Dermis blood vessel endothelial cell (primary cell): ENCODE measurements at regions not wholly inside any gene's neighbourhood (a gene's known extent, or its start where the extent isn't known, plus 50 kb on each side); places are given as distances from the start of the nearest gene placed in this dataset.
"Not testable (repeated sequence)": the region's sequence is repeated elsewhere in the genome, so short reads cannot be mapped to it uniquely, and the experiment has no call there.

ENCODE experiments used
- DNase-seq: peaks from one replicate; pipeline ENCODE4 v3.0.0; 2010

GRCh38 chr1:185396126-185396525, 79.1 kb upstream of the IVNS1ABP start:
- no peak for DNase-seq

DNA sequence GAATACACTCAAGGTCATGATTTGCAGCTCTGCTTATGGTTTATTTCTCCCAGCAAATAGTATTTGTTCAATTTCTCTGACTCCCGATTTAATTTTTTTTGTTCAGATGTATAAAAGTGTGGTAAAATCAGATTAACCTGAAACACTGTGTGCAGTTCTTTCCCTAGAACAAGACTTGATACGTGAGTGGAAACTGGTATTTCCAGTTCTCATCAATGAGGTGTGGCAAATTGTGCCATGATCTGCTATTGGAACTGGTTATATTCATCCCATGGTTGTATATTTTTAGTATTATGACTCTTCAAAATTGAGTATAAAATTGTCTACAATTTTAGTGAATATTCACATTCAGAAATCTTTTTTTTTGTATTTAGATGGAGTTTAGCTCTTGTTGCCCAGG, 76.8 kb upstream of the IVNS1ABP start:
- DNase-seq = no peak

DNA sequence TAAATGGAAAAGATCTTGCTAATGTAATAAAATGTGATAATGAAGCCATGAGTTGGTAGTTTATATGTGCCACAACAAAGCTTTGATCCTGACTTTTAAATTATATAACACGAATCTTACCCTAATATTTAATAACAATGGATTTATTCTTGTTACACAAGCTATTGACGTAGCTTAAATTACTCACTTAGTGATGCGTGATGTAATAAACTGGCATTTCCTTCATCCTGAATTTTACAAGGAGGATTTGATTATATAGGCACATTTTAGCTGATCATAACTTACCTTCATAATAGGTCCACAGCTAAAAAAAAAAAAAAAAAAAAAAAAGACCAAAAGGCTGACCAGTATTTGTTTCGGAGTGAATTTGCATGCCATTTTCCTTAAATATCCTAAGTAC, 76.2 kb upstream of the IVNS1ABP start:
- DNase-seq = no peak

- DNase-seq = no peak
These were observed 71.8 kb upstream of the IVNS1ABP start for GRCh38 chr1:185388815-185389214.

- no peak for DNase-seq
These were observed 71.3 kb upstream of the IVNS1ABP start for GRCh38 chr1:185388346-185388745.

DNA sequence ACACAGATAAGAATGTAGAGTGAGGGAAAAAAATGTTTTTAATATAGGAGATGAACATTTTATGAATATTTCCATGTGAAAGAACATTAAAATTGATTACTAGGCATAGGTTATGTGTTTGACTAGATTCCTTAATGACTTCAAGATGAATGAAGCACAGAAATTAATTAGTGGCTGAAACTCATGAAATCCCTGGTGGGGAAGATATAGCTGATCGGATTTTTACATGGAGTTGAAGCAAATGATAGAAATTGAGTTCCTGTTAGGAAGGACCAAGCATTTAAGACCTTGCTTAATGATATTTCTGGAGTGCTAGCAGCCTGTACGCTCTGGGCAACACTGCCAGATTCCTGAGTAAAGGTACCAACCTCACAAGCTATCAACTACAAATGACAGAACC, 68.9 kb upstream of the IVNS1ABP start:
- DNase-seq = no peak

GRCh38 chr1:185383805-185384204, 66.8 kb upstream of the IVNS1ABP start:
- not testable (repeated sequence) for DNase-seq

DNA sequence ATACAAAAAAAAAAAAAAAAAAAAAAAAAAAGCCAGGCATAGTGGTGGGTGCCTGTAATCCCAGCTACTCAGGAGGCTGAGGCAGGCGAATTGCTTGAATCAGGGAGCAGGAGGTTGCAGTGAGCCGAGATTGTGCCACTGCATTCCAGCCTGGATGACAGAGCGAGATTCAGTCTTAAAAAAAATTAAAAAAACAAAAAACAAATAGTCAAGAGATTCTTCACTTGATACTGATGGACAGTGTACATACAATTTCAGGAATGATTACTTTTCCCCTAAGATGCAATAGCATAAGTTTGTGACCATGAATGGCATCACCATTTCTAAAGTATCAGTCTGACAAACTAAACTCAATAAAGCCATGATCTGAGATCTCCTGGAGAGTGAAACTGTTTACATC, 60.8 kb upstream of the IVNS1ABP start:
- no peak for DNase-seq

DNA sequence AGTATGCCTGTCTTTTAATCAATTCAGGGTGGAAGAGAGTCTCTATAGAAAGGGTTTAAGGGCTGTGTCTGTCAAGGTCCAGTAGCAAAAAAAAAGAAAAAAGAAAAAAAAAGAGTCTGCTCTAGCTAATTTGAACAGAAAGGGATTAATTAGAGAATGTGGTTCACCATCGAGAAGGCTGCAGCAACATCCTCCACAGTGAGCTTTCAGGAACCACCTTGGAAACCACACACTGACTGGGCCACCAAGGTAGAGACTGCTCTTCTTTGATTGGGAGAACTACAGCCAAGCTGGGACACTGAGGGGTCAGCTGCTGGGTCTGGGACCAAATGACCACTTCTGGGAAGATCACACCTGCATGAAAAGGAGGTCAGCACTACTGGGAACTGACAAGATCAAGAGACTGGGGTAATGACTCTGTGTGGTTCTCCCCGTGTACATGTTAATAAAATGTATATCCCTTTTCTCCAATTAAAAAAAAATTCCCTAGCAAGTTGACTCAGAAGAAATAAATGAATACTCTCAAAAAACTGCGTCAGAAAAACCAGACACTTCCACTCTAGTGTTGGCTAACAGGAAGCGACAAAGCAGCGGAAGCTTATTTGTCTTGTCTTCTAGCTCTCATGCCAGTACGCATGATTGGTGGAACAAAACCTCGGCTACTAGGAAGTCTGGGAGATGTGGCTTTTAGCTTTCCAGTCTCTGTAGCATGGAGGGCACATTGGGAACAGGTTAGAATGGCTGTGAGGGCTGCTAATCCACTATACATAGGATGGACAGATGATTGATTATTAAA, 60.0 kb upstream of the IVNS1ABP start:
- DNase-seq = peak; percentile 51

- DNase-seq = no peak
These were observed 59.2 kb upstream of the IVNS1ABP start for GRCh38 chr1:185376288-185376687.

- DNase-seq = peak; percentile 81
These were observed 58.5 kb upstream of the IVNS1ABP start for GRCh38 chr1:185375583-185375982.

GRCh38 chr1:185373813-185374529, 56.9 kb upstream of the IVNS1ABP start:
- DNase-seq = peak; percentile 90

DNA sequence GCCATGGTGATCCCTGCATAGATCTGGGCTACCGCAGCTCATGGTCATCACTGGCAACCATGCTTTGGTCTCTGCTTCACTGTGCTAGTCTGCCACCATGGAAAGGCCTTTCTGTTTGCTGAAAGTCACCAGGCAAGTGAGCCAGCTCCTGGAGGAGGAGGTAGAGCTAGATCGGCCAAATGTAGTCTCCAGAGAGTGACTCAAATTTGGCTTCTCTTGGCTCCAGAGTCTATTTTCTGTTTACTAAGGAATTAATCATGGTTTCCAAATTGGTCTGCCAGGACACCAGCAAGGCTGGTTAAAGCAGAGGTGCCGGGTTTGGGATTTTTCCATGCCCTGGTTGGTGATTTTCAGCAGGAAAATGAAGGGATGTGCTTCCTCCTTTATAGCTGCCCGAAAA, 52.7 kb upstream of the IVNS1ABP start:
- no peak for DNase-seq

DNA sequence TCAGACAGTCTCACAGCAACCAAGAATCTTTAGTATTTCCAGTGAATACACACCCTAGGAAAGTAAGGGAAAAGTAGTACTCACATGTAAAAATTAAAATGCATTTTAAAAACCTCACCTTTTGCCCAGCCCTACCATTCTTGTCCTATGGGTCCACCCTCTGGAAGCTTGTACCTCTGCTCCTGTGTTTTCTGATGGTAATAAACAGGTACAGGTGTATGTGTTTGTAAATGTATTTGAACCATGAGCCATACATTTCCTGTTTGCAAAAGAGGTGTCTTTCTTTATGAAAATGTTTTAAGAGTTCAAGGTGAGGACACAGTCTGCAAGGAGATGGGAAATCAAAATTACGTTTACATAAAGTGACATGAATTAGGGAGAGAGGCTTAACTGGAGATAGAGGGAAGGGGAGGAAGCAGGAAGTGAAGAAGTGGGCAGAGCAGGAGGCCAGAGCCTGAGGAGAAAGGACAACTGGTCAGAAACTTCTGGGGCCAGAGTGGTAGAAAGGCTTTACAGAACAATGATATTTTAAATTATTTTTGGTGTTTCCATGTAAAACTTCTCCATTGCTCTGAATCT, 52.0 kb upstream of the IVNS1ABP start:
- DNase-seq = no peak

- peak; percentile 23 for DNase-seq
These were observed 51.3 kb upstream of the IVNS1ABP start for GRCh38 chr1:185368313-185368855.

- DNase-seq = peak; percentile 90
These were observed 50.2 kb upstream of the IVNS1ABP start for GRCh38 chr1:185367218-185367617.
